HG03378 (cell line): ENCODE measurements at regions not wholly inside any gene's neighbourhood (a gene's known extent, or its start where the extent isn't known, plus 50 kb on each side); places are given as distances from the start of the nearest gene placed in this dataset.
"Not testable (repeated sequence)": the region's sequence is repeated elsewhere in the genome, so short reads cannot be mapped to it uniquely, and the experiment has no call there.

Experiments used
- ATAC-seq: cut with Tn5 transposase; IDR thresholded peaks from one replicate; pipeline ENCODE4 v1.9.1; 2021; ENCODE audit warnings: mild to moderate bottlenecking, moderate library complexity; ENCODE audit not compliant: unreplicated experiment

GRCh38 chr5:166671811-166672210, 1619.6 kb upstream of the WWC1 start:
- ATAC-seq, result no peak

GRCh38 chr5:166672431-166672830, 1619.0 kb upstream of the WWC1 start:
- no peak for ATAC-seq

- no peak for ATAC-seq
Measured at GRCh38 chr5:166677891-166678290, 1613.6 kb upstream of the WWC1 start.

- ATAC-seq, result no peak
Measured at GRCh38 chr5:166679331-166679730, 1612.1 kb upstream of the WWC1 start.

GRCh38 chr5:166695326-166695725, 1596.1 kb upstream of the WWC1 start:
- ATAC-seq, result no peak

- no peak for ATAC-seq
Measured at GRCh38 chr5:166708291-166708690, 1583.2 kb upstream of the WWC1 start.

GRCh38 chr5:166709691-166710090, 1581.8 kb upstream of the WWC1 start:
- ATAC-seq, result no peak

GRCh38 chr5:166710271-166710670, 1581.2 kb upstream of the WWC1 start:
- ATAC-seq, result no peak

- ATAC-seq, result no peak
Measured at GRCh38 chr5:166712447-166713185, 1578.8 kb upstream of the WWC1 start.

GRCh38 chr5:166713295-166713694, 1578.2 kb upstream of the WWC1 start:
- no peak for ATAC-seq

GRCh38 chr5:166716856-166717492, 1574.5 kb upstream of the WWC1 start:
- ATAC-seq, result no peak

- ATAC-seq, result no peak
Measured at GRCh38 chr5:166719991-166720390, 1571.5 kb upstream of the WWC1 start.

GRCh38 chr5:166722939-166723338, 1568.5 kb upstream of the WWC1 start:
- ATAC-seq, result no peak

GRCh38 chr5:166724284-166724683, 1567.2 kb upstream of the WWC1 start:
- no peak for ATAC-seq

GRCh38 chr5:166725593-166725992, 1565.9 kb upstream of the WWC1 start:
- ATAC-seq, result no peak

GRCh38 chr5:166726406-166726805, 1565.0 kb upstream of the WWC1 start:
- ATAC-seq, result no peak

GRCh38 chr5:166742951-166743350, 1548.5 kb upstream of the WWC1 start:
- not testable (repeated sequence) for ATAC-seq

GRCh38 chr5:166746506-166746905, 1544.9 kb upstream of the WWC1 start:
- ATAC-seq, result no peak

- ATAC-seq, result no peak
Measured at GRCh38 chr5:166750376-166750775, 1541.1 kb upstream of the WWC1 start.

- no peak for ATAC-seq
Measured at GRCh38 chr5:166758151-166758550, 1533.3 kb upstream of the WWC1 start.

- no peak for ATAC-seq
Measured at GRCh38 chr5:166767858-166768257, 1523.6 kb upstream of the WWC1 start.

- ATAC-seq, result no peak
Measured at GRCh38 chr5:166768536-166768935, 1522.9 kb upstream of the WWC1 start.

GRCh38 chr5:166772770-166773169, 1518.7 kb upstream of the WWC1 start:
- ATAC-seq, result no peak
